ENCODE measurements at regions not wholly inside any gene's neighbourhood (a gene's known extent, or its start where the extent isn't known, plus 50 kb on each side); places are given as distances from the start of the nearest gene placed in this dataset.

DNA sequence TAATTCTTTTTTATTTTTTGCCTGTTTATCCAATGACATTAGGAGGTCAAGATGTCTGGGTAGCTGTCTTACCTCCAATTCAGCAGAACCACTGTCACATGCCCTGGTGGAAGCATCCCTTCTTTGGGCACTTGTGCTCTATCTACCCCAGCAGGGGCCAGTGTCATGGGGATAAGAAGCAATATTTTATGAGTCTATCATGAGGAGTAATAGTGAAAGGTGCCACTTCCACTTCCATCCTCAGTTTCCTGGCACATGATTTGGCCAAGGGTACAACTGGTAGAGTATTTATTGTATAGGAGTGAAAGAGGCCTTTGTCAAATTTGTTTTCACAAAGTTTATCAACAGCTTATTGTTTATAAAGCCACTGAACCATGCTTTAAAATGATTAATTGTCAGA, 112.5 kb downstream of the CCDC71L start:
- TF ChIP-seq, protein P1, sequence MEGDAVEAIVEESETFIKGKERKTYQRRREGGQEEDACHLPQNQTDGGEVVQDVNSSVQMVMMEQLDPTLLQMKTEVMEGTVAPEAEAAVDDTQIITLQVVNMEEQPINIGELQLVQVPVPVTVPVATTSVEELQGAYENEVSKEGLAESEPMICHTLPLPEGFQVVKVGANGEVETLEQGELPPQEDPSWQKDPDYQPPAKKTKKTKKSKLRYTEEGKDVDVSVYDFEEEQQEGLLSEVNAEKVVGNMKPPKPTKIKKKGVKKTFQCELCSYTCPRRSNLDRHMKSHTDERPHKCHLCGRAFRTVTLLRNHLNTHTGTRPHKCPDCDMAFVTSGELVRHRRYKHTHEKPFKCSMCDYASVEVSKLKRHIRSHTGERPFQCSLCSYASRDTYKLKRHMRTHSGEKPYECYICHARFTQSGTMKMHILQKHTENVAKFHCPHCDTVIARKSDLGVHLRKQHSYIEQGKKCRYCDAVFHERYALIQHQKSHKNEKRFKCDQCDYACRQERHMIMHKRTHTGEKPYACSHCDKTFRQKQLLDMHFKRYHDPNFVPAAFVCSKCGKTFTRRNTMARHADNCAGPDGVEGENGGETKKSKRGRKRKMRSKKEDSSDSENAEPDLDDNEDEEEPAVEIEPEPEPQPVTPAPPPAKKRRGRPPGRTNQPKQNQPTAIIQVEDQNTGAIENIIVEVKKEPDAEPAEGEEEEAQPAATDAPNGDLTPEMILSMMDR (IDR thresholded peaks at IDR 0.05; ENCODE audit: insufficient read depth, low read depth, low read length, missing control alignments), result no peak
- no peak for DNase-seq (ENCODE audit: low read depth)

DNA sequence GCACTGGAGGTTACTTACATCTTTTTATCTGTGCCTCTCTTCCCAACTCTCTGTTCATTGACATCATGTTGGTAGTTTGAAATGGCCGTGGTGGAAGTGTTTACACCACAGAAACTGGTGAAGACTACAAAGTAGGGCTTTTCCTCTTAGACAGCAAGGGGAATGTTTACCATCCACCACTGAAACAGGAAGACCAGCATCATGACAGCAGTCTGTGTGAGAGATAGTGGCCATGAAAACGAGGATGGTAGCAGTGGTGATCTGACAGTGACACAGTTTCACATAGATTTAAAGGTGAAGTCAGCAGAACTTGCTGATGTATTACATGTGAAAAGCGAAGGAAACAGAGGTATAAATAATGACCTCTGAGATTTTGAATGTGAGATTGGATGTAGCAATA, 115.7 kb downstream of the CCDC71L start:
- DNase-seq (ENCODE audit: low read depth), result peak; percentile 56
- TF ChIP-seq, protein P1 (IDR thresholded peaks at IDR 0.05; ENCODE audit: insufficient read depth, low read depth, low read length, missing control alignments), result no peak
- no peak overlapping the region for H3K4me3 ChIP-seq (ENCODE audit: low read depth, low read length)

More for the DNA sequence above, 112.5 kb downstream of the CCDC71L start:
- H3K4me3 ChIP-seq (ENCODE audit: low read depth, low read length), result no peak overlapping the region

DNA sequence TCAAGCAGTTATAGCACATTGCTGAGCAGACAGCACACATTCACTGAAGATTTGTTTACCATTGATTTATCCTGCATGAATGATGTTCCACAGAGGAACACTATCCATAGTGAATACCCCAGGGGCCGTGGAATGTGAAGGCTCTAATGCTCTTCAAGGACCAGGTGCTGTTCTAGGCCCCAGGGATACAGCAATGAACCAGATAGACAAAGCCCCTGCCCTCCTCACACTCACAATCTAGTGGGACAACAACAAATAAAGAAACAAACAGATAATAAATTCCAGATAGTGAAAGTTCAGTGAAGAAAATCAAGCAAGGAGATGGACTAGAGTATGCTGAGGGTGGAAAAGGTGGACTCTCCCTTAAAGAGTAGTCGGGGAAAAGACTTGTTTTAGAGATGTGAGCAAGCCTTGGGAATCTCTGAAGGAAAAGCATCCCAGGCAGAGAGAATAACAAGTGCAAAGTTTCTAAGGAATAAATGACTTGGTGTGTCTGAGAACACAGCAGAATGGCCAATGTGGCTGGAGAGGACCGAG, 117.7 kb downstream of the CCDC71L start:
- no peak overlapping the region for H3K4me3 ChIP-seq (ENCODE audit: low read depth, low read length)
- DNase-seq (ENCODE audit: low read depth), result no peak
- TF ChIP-seq, protein P1 (IDR thresholded peaks at IDR 0.05; ENCODE audit: insufficient read depth, low read depth, low read length, missing control alignments), result no peak

DNA sequence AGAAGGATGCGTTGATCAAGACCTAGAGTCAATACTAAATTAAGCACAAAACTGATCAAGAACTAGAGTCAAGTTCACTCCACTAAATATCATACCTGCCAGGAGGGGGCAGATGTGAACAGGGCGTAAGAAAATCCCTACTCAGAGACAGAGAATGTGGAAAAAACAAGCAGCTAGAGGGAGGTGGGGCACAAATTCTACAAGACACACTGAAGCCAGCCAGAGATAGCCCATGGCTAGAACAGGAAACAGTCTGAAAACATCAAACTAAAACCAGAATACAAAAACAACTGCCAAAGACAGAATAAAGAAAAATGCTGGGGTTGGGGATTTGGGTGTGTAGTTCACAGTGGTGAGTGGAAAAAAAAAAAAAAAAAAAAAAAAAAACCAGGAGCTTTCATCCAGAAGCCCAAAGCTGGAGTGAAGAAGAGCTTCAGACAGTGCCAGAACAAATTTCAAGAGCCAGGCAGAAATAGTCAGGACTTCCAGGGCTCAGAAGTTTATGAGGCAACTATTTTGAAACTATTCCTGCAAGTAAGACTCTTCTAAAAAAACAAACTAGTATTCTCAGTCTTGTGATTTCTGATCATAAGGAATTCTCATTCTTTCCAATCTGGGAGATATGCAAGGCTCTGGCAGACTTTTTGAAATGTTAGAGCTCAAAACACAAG, 118.3 kb downstream of the CCDC71L start:
- TF ChIP-seq, protein P1 (IDR thresholded peaks at IDR 0.05; ENCODE audit: insufficient read depth, low read depth, low read length, missing control alignments), result peak; percentile 64
- DNase-seq (ENCODE audit: low read depth), result peak; percentile 88
- H3K4me3 ChIP-seq (ENCODE audit: low read depth, low read length), result no peak overlapping the region

DNA sequence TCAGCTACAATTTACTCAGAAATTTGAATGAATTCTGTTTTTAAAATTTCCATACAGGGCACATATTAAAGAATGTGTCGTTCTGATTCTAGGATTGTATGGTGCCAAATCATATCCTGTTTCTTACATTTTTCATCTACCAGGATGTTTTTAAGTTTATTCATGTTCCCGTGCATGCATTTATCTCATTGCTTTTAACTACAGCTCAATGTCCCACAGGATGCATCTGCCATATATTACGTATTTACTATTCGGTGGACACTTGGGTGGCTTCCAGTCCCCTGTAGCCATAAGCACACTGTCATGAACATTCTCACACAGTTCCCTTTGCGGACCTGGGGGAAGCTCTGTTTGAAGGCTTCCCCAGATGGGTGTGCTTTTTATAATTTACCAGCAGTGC, 122.3 kb downstream of the CCDC71L start:
- TF ChIP-seq, protein P1 (IDR thresholded peaks at IDR 0.05; ENCODE audit: insufficient read depth, low read depth, low read length, missing control alignments), result no peak
- no peak for DNase-seq (ENCODE audit: low read depth)
- H3K4me3 ChIP-seq (ENCODE audit: low read depth, low read length), result no peak overlapping the region

DNA sequence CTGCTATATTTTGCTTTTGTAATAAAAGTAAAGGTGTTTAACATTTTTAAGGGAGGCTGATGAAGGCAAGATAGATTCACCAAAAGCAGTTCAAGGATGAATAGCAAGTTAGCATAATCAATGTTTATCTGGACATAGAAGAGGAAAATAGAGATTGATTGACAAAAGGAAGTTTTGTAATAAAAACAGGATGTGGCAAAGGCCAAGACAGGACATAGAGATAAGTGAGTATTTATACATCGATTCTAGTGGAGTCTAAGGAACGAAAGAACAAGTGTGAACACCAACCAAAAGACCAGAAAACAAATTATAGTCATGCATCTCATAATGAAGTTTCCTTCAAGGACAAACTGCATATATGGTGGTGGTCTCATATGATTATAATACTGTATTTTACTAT, 123.8 kb downstream of the CCDC71L start:
- TF ChIP-seq, protein P1 (IDR thresholded peaks at IDR 0.05; ENCODE audit: insufficient read depth, low read depth, low read length, missing control alignments), result no peak
- DNase-seq (ENCODE audit: low read depth), result no peak
- H3K4me3 ChIP-seq (ENCODE audit: low read depth, low read length), result no peak overlapping the region

DNA sequence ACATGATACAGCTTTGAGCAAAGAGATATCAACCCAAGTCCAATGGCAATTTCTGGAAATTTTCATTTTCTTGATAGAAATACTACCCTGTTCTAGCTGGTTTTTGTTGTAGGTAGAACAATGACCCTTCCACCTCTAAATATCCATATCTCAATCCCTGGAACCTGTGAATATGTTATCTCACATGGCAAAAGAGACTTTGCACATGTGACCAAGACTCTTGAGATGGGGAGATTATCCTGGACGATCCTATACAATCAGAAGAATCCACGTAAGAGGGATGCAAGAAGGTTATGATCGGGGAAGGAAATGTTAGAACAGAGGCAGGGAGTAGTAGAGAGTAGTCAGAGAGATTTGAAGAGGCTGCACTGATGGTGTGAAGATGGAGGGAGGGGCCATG, 124.9 kb downstream of the CCDC71L start:
- H3K4me3 ChIP-seq (ENCODE audit: low read depth, low read length), result no peak overlapping the region
- no peak for DNase-seq (ENCODE audit: low read depth)
- TF ChIP-seq, protein P1 (IDR thresholded peaks at IDR 0.05; ENCODE audit: insufficient read depth, low read depth, low read length, missing control alignments), result no peak

All from GM12865 (cell line).